MCF 10A (cell line): ENCODE measurements at regions not wholly inside any gene's neighbourhood (a gene's known extent, or its start where the extent isn't known, plus 50 kb on each side); places are given as distances from the start of the nearest gene placed in this dataset.

ENCODE experiments used
- BruUV-seq: library from RNA; stranded (reverse); fragments of 400-500 nt; replicated peaks from 2 replicates; lab custom pipeline; 2021; lab: Mats Ljungman, UMichigan
- CTCF ChIA-PET: fragments of 300-600 bp; sonication (Branson Sonifier 250); formaldehyde crosslinking; extraction: SDS; loops from one replicate; lab custom pipeline; 2021; ENCODE audit warnings: antibody characterized with exemption, inconsistent platforms; lab: Yijun Ruan, JAX
- POLR2A ChIA-PET: fragments of 300-600, 350-650 bp; sonication (Branson Sonifier 250); formaldehyde crosslinking; extraction: SDS; loops from one replicate; lab custom pipeline; 2020; ENCODE audit warnings: antibody characterized with exemption, inconsistent platforms; lab: Yijun Ruan, JAX
- DNase-seq: peaks from one replicate; pipeline ENCODE4 v3.0.0-alpha.2; 2018; ENCODE audit not compliant: unreplicated experiment
- H3K27ac Mint-ChIP-seq: one replicate; pipeline ENCODE4 v1.8.0; 2022; ENCODE audit warnings: mild to moderate bottlenecking, low read depth, mixed read lengths; ENCODE audit not compliant: unreplicated experiment
- H3K27me3 Mint-ChIP-seq: one replicate; pipeline ENCODE4 v1.8.0; 2022; ENCODE audit warnings: mixed read lengths; ENCODE audit not compliant: insufficient read depth, unreplicated experiment
- H3K36me3 Mint-ChIP-seq: one replicate; pipeline ENCODE4 v1.8.0; 2022; ENCODE audit warnings: mild to moderate bottlenecking, moderate library complexity, mixed read lengths; ENCODE audit not compliant: insufficient read depth, unreplicated experiment
- H3K4me1 Mint-ChIP-seq: one replicate; pipeline ENCODE4 v1.8.0; 2022; ENCODE audit warnings: mixed read lengths; ENCODE audit not compliant: insufficient read depth, unreplicated experiment
- H3K4me3 Mint-ChIP-seq: one replicate; pipeline ENCODE4 v1.8.0; 2022; ENCODE audit warnings: mild to moderate bottlenecking, moderate library complexity, mixed read lengths; ENCODE audit not compliant: unreplicated experiment
- H3K9me3 Mint-ChIP-seq: one replicate; pipeline ENCODE4 v1.8.0; 2022; ENCODE audit warnings: mixed read lengths; ENCODE audit not compliant: unreplicated experiment
- CTCF ChIP-seq: fragments of 200-600 bp; IDR thresholded peaks from one replicate; pipeline ENCODE4 v1.8.0; 2022; ENCODE audit warnings: antibody characterized with exemption, mild to moderate bottlenecking; ENCODE audit not compliant: unreplicated experiment
- intact Hi-C: fragments of 100-400 bp; cut with micrococcal nuclease; formaldehyde crosslinking; loops from 2 replicates; pipeline ENCODE4 v1.14.1; 2022

- no peaks in the 10 kb centered on the region for H3K9me3 Mint-ChIP-seq
- no peaks in the 10 kb centered on the region for H3K36me3 Mint-ChIP-seq
- CTCF ChIA-PET, result no interaction called here
- H3K27me3 Mint-ChIP-seq, result no peaks in the 10 kb centered on the region
- intact Hi-C loops, result no loop called here
- no peak for TF ChIP-seq CTCF
- no peak overlapping the region for H3K4me3 Mint-ChIP-seq
- peaks cover 9% of the 10 kb centered on the region for H3K4me1 Mint-ChIP-seq
- POLR2A ChIA-PET, result no interaction called here
- DNase-seq, result peak; percentile 4
- BruUV-seq, result no TSS peak
- no peak overlapping the region for H3K27ac Mint-ChIP-seq
Measured at GRCh38 chr4:135553213-135553612, 1351.6 kb upstream of the PABPC4L start.

GRCh38 chr4:135552131-135552530 lies 1350.5 kb upstream of the PABPC4L start:
- Mint-ChIP-seq H3K9me3 (no peaks in the 10 kb centered on the region), H3K4me1 (peaks cover 9% of the 10 kb centered on the region), H3K27ac (no peak overlapping the region), H3K4me3 (no peak overlapping the region), H3K36me3 (no peaks in the 10 kb centered on the region), H3K27me3 (no peaks in the 10 kb centered on the region)
- ChIA-PET CTCF (no interaction called here), POLR2A (no interaction called here)
- intact Hi-C loops, result no loop called here
- TF ChIP-seq CTCF, result no peak
- no TSS peak for BruUV-seq
- peak; percentile 51 for DNase-seq

GRCh38 chr4:135548711-135549110 lies 1347.1 kb upstream of the PABPC4L start:
- Mint-ChIP-seq H3K4me1 (peaks cover 9% of the 10 kb centered on the region), H3K36me3 (no peaks in the 10 kb centered on the region), H3K27me3 (no peaks in the 10 kb centered on the region), H3K27ac (no peak overlapping the region), H3K9me3 (no peaks in the 10 kb centered on the region), H3K4me3 (no peak overlapping the region)
- POLR2A ChIA-PET, result no interaction called here
- TF ChIP-seq CTCF, result no peak
- intact Hi-C loops, result no loop called here
- DNase-seq, result no peak
- BruUV-seq, result no TSS peak
- CTCF ChIA-PET, result interaction anchor here (0.8 kb wide), 1 partner anchor 17 kb away, joined by 5 read pairs; no protein-coding TSS in a partner anchor

- no peak for TF ChIP-seq CTCF
- H3K4me3 Mint-ChIP-seq, result no peak overlapping the region
- no TSS peak for BruUV-seq
Measured at GRCh38 chr4:135545616-135546317, 1344.2 kb upstream of the PABPC4L start.

More at GRCh38 chr4:135545616-135546317, 1344.2 kb upstream of the PABPC4L start:
- ChIA-PET POLR2A (no interaction called here), CTCF (no interaction called here)
- H3K27ac Mint-ChIP-seq, result no peak overlapping the region
- H3K9me3 Mint-ChIP-seq, result no peaks in the 10 kb centered on the region
- no peak for DNase-seq
- no peaks in the 10 kb centered on the region for H3K4me1 Mint-ChIP-seq
- intact Hi-C loops, result no loop called here
- no peaks in the 10 kb centered on the region for H3K36me3 Mint-ChIP-seq
- no peaks in the 10 kb centered on the region for H3K27me3 Mint-ChIP-seq
